Lower leg skin (tissue), 3 donors: ENCODE measurements at regions not wholly inside any gene's neighbourhood (a gene's known extent, or its start where the extent isn't known, plus 50 kb on each side); places are given as distances from the start of the nearest gene placed in this dataset.

Experiments used
- CTCF ChIP-seq, 3 donors: fragments of 450-650 bp; IDR thresholded peaks; one replicate each; pipeline ENCODE4 v1.5.1; 2016; ENCODE audit warnings: antibody characterized with exemption in 3 of 3, mild to moderate bottlenecking in 3 of 3, moderate library complexity in 2 of 3
- POLR2A ChIP-seq, 2 donors: fragments of 450-650 bp; IDR thresholded peaks; one replicate each; pipeline ENCODE4 v1.6.1; 2016 to 2017; ENCODE audit warnings: antibody characterized with exemption in 2 of 2, mild to moderate bottlenecking in 1 of 2, moderate library complexity in 1 of 2

GRCh38 chr12:25812295-25812694 lies 146.2 kb upstream of the RASSF8 start:
- TF ChIP-seq POLR2A (IDR thresholded peaks at IDR 0.05) (no peak), CTCF (IDR thresholded peaks at IDR 0.05) (no peak)
